Adrenal gland (tissue), 9 donors: ENCODE measurements at regions not wholly inside any gene's neighbourhood (a gene's known extent, or its start where the extent isn't known, plus 50 kb on each side); places are given as distances from the start of the nearest gene placed in this dataset.
A peak's percentile ranks its signal among the peaks of the same experiment; 100 is the strongest.

Source experiments
- DNase-seq, 7 donors: peaks; one replicate each; pipeline ENCODE4 v3.0.0-alpha.2; 2019 to 2020
- H3K27ac ChIP-seq, 5 donors: fragments of 200-600 bp; sonication (generic) in 4 of 5; 1 replicate in 3 of 5; 2 replicates in 2 of 5; pipeline versions ENCODE4 v1.5.1 to v1.8.0; 2016 to 2020; ENCODE audit warnings: mild to moderate bottlenecking in 1 of 5
- H3K27me3 ChIP-seq: fragments of 200-600 bp; 2 replicates; pipeline ENCODE4 v1.8.0; 2021
- H3K36me3 ChIP-seq, 2 donors: fragments of 200-600 bp; replicated peaks in 1 of 2; 1 replicate in 1 of 2; 2 replicates in 1 of 2; pipeline versions ENCODE4 v1.5.1 to v1.8.0; 2018 to 2022
- H3K4me1 ChIP-seq, 2 donors: fragments of 200-600 bp; replicated peaks in 1 of 2; 1 replicate in 1 of 2; 2 replicates in 1 of 2; pipeline versions ENCODE4 v1.5.1 to v1.8.0; 2018 to 2021
- H3K4me3 ChIP-seq, 4 donors: fragments of 200-600 bp; sonication (generic) in 3 of 4; one replicate each; pipeline ENCODE4 v1.5.1; 2016 to 2018
- H3K9me3 ChIP-seq, 3 donors: fragments of 200-600 bp; sonication (generic) in 1 of 3; replicated peaks in 1 of 3; 1 replicate in 2 of 3; 2 replicates in 1 of 3; pipeline versions ENCODE4 v1.5.1 to v1.8.0; 2016 to 2021
- POLR2A ChIP-seq, 2 donors: fragments of 450-650 bp; IDR thresholded peaks; one replicate each; pipeline ENCODE4 v1.6.1; 2017; ENCODE audit warnings: antibody characterized with exemption in 2 of 2, mild to moderate bottlenecking in 2 of 2, moderate library complexity in 1 of 2
- WGBS, 4 donors: extraction: QIAGEN DNeasy Blood & Tissue Kit in 2 of 4; methylation state at CpG; one replicate each; pipeline versions ENCODE4 v1.1.5 to v1.1.7; 2013 to 2017; 5-methylcytosine and 5-hydroxymethylcytosine counted together
- intact Hi-C, 2 donors: fragments of 100-400 bp; cut with DNase I; formaldehyde crosslinking; loops; one replicate each; pipeline versions ENCODE4 v1.14.1 to v1.15.0; 2022 to 2023
- TF ChIP-seq, protein P1 (sequence below), 6 experiments: fragments of 450-650 bp in 4 of 6; fragments of 200-600 bp in 2 of 6; sonication (generic) in 1 of 6; IDR thresholded peaks; 1 replicate in 5 of 6; 2 replicates in 1 of 6; pipeline versions ENCODE4 v1.5.1 to v1.8.0; 2016 to 2021; ENCODE audit warnings: antibody characterized with exemption in 6 of 6, mild to moderate bottlenecking in 2 of 6, moderate library complexity in 1 of 6
- donor health status: healthy with polysubstance abuse.
- donor health status: Bipolar disorder and iron deficiency.
- donor health status: DM: yes; HTN: yes; CAD: no.
- donor health status: DM: no; HTN: no; CAD: no.
- donor health status: DM: no; HTN: no; CAD: no.

DNA sequence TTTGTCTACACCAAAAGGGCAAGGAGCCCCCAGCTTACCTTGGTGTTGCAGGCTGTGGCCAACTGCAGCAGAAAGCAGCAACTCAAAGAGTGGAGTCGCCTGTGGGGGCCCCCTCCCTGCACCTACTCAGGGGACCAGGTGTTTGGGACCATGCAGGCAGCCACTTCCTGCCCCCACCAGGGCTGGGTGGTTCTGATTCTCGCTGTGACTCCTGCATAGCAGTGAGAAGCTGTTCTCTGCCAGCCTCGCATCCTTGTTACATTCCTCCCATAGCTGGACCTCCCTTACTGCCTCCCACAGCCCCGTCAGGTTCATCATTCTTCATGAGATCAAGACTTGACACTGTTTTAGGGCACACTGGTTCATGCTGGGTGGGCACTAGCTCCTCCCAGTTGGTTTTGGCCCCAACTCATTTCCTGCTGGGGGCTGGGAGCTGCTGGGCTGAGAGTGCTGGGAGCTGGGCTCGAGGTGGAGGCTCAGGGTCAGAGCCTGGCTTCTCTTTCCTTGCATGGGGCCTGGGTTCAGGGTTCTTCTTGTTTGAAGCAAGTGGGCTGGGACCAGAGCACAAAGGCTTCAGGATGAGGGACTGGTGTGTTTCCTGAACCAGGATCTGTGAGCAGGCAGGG is 146.9 kb upstream of the C1orf174 start:
- peak in 1 of 7 donors; percentile 21 for DNase-seq
- no peak overlapping the region for H3K4me3 ChIP-seq
- H3K27me3 ChIP-seq, result no peaks in the 10 kb centered on the region
- H3K4me1 ChIP-seq, result no peaks in the 10 kb centered on the region
- intact Hi-C loops, result no loop called here
- H3K36me3 ChIP-seq, result no peaks in the 10 kb centered on the region
- no peaks in the 10 kb centered on the region for H3K9me3 ChIP-seq
- no peak overlapping the region for H3K27ac ChIP-seq
- WGBS, 4 donors, result 39 to 45% (median 43%) methylated on average over 3 to 5 of the region's 5 CpGs
- no peak for TF ChIP-seq POLR2A (IDR thresholded peaks at IDR 0.05)
- TF ChIP-seq, protein P1, sequence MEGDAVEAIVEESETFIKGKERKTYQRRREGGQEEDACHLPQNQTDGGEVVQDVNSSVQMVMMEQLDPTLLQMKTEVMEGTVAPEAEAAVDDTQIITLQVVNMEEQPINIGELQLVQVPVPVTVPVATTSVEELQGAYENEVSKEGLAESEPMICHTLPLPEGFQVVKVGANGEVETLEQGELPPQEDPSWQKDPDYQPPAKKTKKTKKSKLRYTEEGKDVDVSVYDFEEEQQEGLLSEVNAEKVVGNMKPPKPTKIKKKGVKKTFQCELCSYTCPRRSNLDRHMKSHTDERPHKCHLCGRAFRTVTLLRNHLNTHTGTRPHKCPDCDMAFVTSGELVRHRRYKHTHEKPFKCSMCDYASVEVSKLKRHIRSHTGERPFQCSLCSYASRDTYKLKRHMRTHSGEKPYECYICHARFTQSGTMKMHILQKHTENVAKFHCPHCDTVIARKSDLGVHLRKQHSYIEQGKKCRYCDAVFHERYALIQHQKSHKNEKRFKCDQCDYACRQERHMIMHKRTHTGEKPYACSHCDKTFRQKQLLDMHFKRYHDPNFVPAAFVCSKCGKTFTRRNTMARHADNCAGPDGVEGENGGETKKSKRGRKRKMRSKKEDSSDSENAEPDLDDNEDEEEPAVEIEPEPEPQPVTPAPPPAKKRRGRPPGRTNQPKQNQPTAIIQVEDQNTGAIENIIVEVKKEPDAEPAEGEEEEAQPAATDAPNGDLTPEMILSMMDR (IDR thresholded peaks at IDR 0.05), result no peak

DNA sequence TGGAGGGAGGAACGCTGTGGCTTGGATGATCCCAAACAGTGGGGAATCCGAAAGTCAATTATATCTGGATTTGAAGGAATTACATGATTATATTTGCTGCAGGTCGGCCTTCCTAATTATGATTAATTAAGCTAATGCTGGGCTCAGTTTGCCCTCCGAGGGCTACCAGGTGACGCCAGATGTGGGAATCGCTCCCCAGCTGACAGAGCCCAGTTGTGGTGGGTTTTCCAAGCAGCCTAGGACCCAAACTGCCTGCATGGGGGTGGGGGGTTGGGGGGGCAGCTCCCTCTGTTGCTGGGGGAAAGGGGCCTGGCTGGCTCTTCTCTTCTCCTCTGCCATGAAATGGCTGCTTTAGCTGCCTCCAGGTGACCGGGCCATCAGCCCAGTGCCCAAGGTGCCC is 147.6 kb upstream of the C1orf174 start:
- no peak overlapping the region for H3K4me3 ChIP-seq
- DNase-seq, result no peak
- intact Hi-C loops, result no loop called here
- no peaks in the 10 kb centered on the region for H3K36me3 ChIP-seq
- H3K27me3 ChIP-seq, result no peaks in the 10 kb centered on the region
- H3K4me1 ChIP-seq, result no peaks in the 10 kb centered on the region
- H3K9me3 ChIP-seq, result no peaks in the 10 kb centered on the region
- WGBS, 4 donors, result 68 to 83% (median 77%) methylated on average over 5 to 7 of the region's 7 CpGs
- no peak for TF ChIP-seq POLR2A (IDR thresholded peaks at IDR 0.05)
- TF ChIP-seq, protein P1 (IDR thresholded peaks at IDR 0.05), result no peak
- no peak overlapping the region for H3K27ac ChIP-seq

DNA sequence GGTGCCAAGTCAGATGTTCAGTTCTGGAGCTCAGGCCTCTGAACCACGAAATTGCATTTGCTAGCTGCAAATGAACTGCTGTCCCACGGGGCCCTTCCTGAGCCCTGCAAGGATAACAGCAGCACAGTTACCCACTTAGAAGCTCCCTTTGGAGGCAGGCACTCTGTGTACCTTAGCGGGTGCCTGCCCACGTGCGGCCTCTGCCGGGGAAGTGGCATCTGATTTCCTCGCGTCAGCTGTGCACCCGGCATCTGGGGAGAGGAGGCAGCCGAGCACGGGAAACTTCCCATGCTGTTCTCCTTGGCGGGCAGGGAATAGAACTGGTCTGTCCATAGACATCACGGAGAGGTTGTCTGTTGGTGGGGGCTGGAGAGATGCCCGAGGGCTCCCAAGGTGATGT is 148.0 kb upstream of the C1orf174 start:
- H3K27me3 ChIP-seq, result no peaks in the 10 kb centered on the region
- TF ChIP-seq, protein P1 (IDR thresholded peaks at IDR 0.05), result no peak
- TF ChIP-seq POLR2A (IDR thresholded peaks at IDR 0.05), result no peak
- H3K27ac ChIP-seq, result no peak overlapping the region
- no peak overlapping the region for H3K4me3 ChIP-seq
- no peaks in the 10 kb centered on the region for H3K4me1 ChIP-seq
- no peaks in the 10 kb centered on the region for H3K36me3 ChIP-seq
- intact Hi-C loops, result no loop called here
- 67 to 91% (median 73%) methylated on average over 6 to 14 of the region's 14 CpGs for WGBS, 4 donors
- DNase-seq, result peak in 1 of 7 donors; percentile 45
- no peaks in the 10 kb centered on the region for H3K9me3 ChIP-seq

DNA sequence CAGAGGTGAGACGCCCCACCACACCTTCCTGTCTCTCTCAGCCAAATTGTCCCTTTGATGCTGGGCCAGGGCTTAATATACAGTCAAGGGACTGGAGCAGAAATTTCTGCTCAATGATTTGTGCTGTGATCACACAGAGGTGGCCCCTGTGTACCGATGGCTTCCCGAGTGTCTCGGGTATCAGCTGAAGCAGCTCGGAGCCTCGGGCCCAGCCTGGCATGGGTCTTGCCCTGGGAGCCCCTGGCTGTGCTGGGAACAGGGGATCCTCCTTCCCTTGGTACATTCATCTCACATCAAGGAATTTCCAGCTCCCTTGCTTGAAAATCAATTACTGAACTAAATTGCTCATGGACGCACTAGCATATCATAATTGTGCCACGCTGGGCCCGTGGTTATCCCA is 148.8 kb upstream of the C1orf174 start:
- Histone ChIP-seq H3K27ac (no peak overlapping the region), H3K27me3 (no peaks in the 10 kb centered on the region), H3K36me3 (no peaks in the 10 kb centered on the region), H3K4me3 (no peak overlapping the region), H3K4me1 (no peaks in the 10 kb centered on the region), H3K9me3 (no peaks in the 10 kb centered on the region)
- WGBS, 4 donors, result 66 to 70% (median 69%) methylated on average over 7 to 9 of the region's 9 CpGs
- no peak for DNase-seq
- TF ChIP-seq POLR2A (IDR thresholded peaks at IDR 0.05), result no peak
- TF ChIP-seq, protein P1 (IDR thresholded peaks at IDR 0.05), result no peak
- intact Hi-C loops, result no loop called here
